Stomach (tissue), 8 donors: ENCODE measurements at regions not wholly inside any gene's neighbourhood (a gene's known extent, or its start where the extent isn't known, plus 50 kb on each side); places are given as distances from the start of the nearest gene placed in this dataset.

ENCODE experiments used
- DNase-seq, 2 donors: peaks; one replicate each; pipeline versions ENCODE4 v3.0.0 to v3.0.0-alpha.2; 2013 to 2019
- H3K27ac ChIP-seq, 5 donors: fragments of 200-600 bp in 4 of 5; sonication (generic) in 4 of 5; one replicate each; pipeline ENCODE4 v1.5.1; 2013 to 2019; ENCODE audit warnings: mild to moderate bottlenecking in 1 of 5, moderate library complexity in 1 of 5
- H3K27me3 ChIP-seq, 3 donors: fragments of 200-600 bp; sonication (generic); one replicate each; pipeline ENCODE4 v1.5.1; 2017 to 2019; ENCODE audit warnings: mixed run types in 1 of 3
- H3K36me3 ChIP-seq, 4 donors: fragments of 200-600 bp; sonication (generic); 1 replicate in 3 of 4; 2 replicates in 1 of 4; pipeline ENCODE4 v1.5.1; 2016 to 2019
- H3K4me1 ChIP-seq, 4 donors: fragments of 200-600 bp; sonication (generic); one replicate each; pipeline ENCODE4 v1.5.1; 2016 to 2019
- H3K4me3 ChIP-seq, 4 donors: fragments of 200-600 bp; sonication (generic) in 3 of 4; one replicate each; pipeline ENCODE4 v1.5.1; 2016 to 2019; ENCODE audit warnings: mild to moderate bottlenecking in 1 of 4
- H3K9me3 ChIP-seq, 4 donors: fragments of 200-600 bp; sonication (generic); one replicate each; pipeline ENCODE4 v1.5.1; 2016 to 2019
- EP300 ChIP-seq: sonication (generic); formaldehyde crosslinking; IDR thresholded peaks from one replicate; pipeline ENCODE4 v1.6.1; 2017; ENCODE audit warnings: antibody characterized with exemption
- POLR2A ChIP-seq, 4 donors: fragments of 450-650 bp; IDR thresholded peaks; one replicate each; pipeline ENCODE4 v1.6.1; 2016; ENCODE audit warnings: antibody characterized with exemption in 4 of 4, control low read depth in 2 of 4, mild to moderate bottlenecking in 1 of 4, moderate library complexity in 1 of 4
- POLR2AphosphoS5 ChIP-seq, 3 donors: sonication (generic); formaldehyde crosslinking; IDR thresholded peaks; one replicate each; pipeline ENCODE4 v1.6.1; 2016; ENCODE audit warnings: antibody characterized with exemption in 3 of 3
- WGBS, 5 donors: extraction: QIAGEN DNeasy Blood & Tissue Kit in 3 of 5; methylation state at CpG; one replicate each; pipeline versions ENCODE4 v1.1.5 to v1.1.7; 2013 to 2018; 5-methylcytosine and 5-hydroxymethylcytosine counted together
- intact Hi-C: fragments of 100-400 bp; cut with DNase I; formaldehyde crosslinking; loops from one replicate; pipeline ENCODE4 v1.15.1; 2023; ENCODE audit warnings: low total_unique reads
- TF ChIP-seq, protein P1 (sequence below), 7 experiments: fragments of 450-650 bp in 4 of 7; fragments of 200-600 bp in 3 of 7; sonication (generic) in 3 of 7; IDR thresholded peaks; one replicate each; pipeline ENCODE4 v1.5.1; 2016 to 2019; ENCODE audit warnings: antibody characterized with exemption in 7 of 7, control low read depth in 2 of 7, mild to moderate bottlenecking in 1 of 7
- donor health status: healthy with polysubstance abuse.
- donor health status: Bipolar disorder and iron deficiency.
- donor health status: healthy.

DNA sequence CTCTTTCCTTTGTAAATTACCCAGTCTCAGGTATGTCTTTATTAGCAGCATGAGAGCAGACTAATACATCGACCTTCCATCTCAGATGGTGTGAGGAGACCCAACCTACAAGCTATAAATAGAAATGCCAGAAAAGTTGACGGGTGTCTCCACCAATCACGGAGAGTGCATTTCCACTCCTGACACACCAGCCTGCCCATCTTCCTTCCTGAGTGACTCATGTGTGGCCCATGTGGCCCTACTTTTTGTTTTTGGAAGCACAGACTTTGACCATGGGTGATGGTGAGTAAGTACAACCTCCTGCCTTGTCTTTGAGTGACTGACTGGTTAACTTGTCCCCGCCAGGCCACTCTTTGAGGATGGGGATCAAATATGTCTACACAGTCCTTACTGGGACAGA, 147.0 kb downstream of the OAT start:
- TF ChIP-seq POLR2AphosphoS5 (IDR thresholded peaks at IDR 0.05) (no peak), POLR2A (IDR thresholded peaks at IDR 0.05) (no peak), EP300 (no peak)
- TF ChIP-seq, protein P1, sequence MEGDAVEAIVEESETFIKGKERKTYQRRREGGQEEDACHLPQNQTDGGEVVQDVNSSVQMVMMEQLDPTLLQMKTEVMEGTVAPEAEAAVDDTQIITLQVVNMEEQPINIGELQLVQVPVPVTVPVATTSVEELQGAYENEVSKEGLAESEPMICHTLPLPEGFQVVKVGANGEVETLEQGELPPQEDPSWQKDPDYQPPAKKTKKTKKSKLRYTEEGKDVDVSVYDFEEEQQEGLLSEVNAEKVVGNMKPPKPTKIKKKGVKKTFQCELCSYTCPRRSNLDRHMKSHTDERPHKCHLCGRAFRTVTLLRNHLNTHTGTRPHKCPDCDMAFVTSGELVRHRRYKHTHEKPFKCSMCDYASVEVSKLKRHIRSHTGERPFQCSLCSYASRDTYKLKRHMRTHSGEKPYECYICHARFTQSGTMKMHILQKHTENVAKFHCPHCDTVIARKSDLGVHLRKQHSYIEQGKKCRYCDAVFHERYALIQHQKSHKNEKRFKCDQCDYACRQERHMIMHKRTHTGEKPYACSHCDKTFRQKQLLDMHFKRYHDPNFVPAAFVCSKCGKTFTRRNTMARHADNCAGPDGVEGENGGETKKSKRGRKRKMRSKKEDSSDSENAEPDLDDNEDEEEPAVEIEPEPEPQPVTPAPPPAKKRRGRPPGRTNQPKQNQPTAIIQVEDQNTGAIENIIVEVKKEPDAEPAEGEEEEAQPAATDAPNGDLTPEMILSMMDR (IDR thresholded peaks at IDR 0.05), result no peak
- no peak overlapping the region for H3K4me3 ChIP-seq
- H3K27ac ChIP-seq, result no peak overlapping the region
- 87 to 96% (median 91%) methylated on average over 4 of the region's 4 CpGs for WGBS, 5 donors
- peaks cover 0 to 31% (median 22%) of the 10 kb centered on the region in 4 donors for H3K9me3 ChIP-seq
- DNase-seq, result no peak
- intact Hi-C loops, result no loop called here
- H3K27me3 ChIP-seq, result no peaks in the 10 kb centered on the region
- H3K36me3 ChIP-seq, result no peaks in the 10 kb centered on the region
- no peaks in the 10 kb centered on the region for H3K4me1 ChIP-seq

GRCh38 chr10:124270530-124271327, 148.0 kb downstream of the OAT start:
- TF ChIP-seq POLR2A (IDR thresholded peaks at IDR 0.05) (no peak), EP300 (no peak), POLR2AphosphoS5 (IDR thresholded peaks at IDR 0.05) (no peak)
- TF ChIP-seq, protein P1 (IDR thresholded peaks at IDR 0.05), result no peak
- H3K9me3 ChIP-seq, result peaks cover 0 to 31% (median 22%) of the 10 kb centered on the region in 4 donors
- H3K4me1 ChIP-seq, result no peaks in the 10 kb centered on the region
- 71 to 82% (median 75%) methylated on average over 8 of the region's 8 CpGs for WGBS, 5 donors
- no peaks in the 10 kb centered on the region for H3K36me3 ChIP-seq
- H3K27me3 ChIP-seq, result no peaks in the 10 kb centered on the region
- intact Hi-C loops, result no loop called here
- DNase-seq, result no peak
- H3K4me3 ChIP-seq, result no peak overlapping the region
- no peak overlapping the region for H3K27ac ChIP-seq

DNA sequence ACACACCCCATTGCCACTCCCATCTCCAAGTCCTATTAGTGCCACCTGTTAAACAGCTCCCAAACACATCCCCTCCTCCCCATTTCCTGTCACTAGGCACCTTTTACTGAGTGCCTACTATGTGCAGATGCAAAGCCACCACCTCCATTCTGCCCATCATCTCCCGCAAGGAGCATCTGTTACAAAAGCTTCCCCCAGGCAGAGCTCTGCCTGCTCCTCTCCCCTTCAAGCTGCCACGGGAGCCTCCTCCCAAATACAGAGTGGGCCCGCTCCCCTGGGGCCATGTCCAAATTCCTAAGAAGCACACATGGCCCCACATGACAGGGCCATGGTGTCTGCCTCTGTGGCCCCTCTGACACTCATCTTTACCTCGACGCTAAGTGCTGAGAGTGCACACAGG, 149.7 kb downstream of the OAT start:
- no peak for DNase-seq
- TF ChIP-seq POLR2AphosphoS5 (IDR thresholded peaks at IDR 0.05) (no peak), POLR2A (IDR thresholded peaks at IDR 0.05) (no peak), EP300 (no peak)
- TF ChIP-seq, protein P1 (IDR thresholded peaks at IDR 0.05), result no peak
- intact Hi-C loops, result no loop called here
- no peaks in the 10 kb centered on the region for H3K27me3 ChIP-seq
- H3K4me1 ChIP-seq, result no peaks in the 10 kb centered on the region
- H3K4me3 ChIP-seq, result no peak overlapping the region
- 79 to 89% (median 84%) methylated on average over 5 of the region's 5 CpGs for WGBS, 5 donors
- no peak overlapping the region for H3K27ac ChIP-seq
- H3K36me3 ChIP-seq, result no peaks in the 10 kb centered on the region
- H3K9me3 ChIP-seq, result peaks cover 0 to 24% (median 21%) of the 10 kb centered on the region in 4 donors

GRCh38 chr10:124267911-124268549, 150.7 kb downstream of the OAT start:
- no peaks in the 10 kb centered on the region for H3K27me3 ChIP-seq
- no peaks in the 10 kb centered on the region for H3K4me1 ChIP-seq
- no peaks in the 10 kb centered on the region for H3K36me3 ChIP-seq
- TF ChIP-seq, protein P1 (IDR thresholded peaks at IDR 0.05), result no peak
- TF ChIP-seq EP300, result no peak
- TF ChIP-seq POLR2A (IDR thresholded peaks at IDR 0.05), result no peak
- TF ChIP-seq POLR2AphosphoS5 (IDR thresholded peaks at IDR 0.05), result no peak
- no peak overlapping the region for H3K27ac ChIP-seq
- intact Hi-C loops, result no loop called here
- 67 to 84% (median 76%) methylated on average over 5 to 6 of the region's 6 CpGs for WGBS, 5 donors
- peaks cover 0 to 14% (median 14%) of the 10 kb centered on the region in 4 donors for H3K9me3 ChIP-seq
- no peak for DNase-seq
- no peak overlapping the region for H3K4me3 ChIP-seq
